ENCODE measurements at regions not wholly inside any gene's neighbourhood (a gene's known extent, or its start where the extent isn't known, plus 50 kb on each side); places are given as distances from the start of the nearest gene placed in this dataset.

DNA sequence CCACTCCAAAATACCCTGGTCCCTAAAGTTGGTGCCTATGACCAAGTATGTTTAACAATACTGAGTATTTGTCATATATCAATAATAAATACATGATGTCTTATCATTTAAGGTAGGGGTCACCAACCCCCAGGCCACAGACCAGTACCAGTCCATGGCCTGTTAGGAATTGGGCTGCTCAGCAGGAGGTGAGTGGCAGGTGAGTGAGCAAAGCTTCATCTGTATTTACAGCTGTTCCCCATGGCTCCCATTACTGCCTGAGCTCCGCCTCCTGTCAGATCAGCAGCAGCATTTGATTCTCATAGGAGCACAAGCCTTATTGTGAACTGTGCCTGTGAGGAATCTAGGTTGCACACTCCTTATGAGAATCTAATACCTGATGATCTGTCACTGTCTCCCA is 126.2 kb downstream of the HNRNPD start:
- H3K4me1 ChIP-seq (ENCODE audit: control insufficient read depth, extremely low read depth, insufficient read depth, low read length): no peaks in the 10 kb centered on the region
- no peak overlapping the region for H3K27ac ChIP-seq (ENCODE audit: insufficient read depth, low read length)
- no peaks in the 10 kb centered on the region for H3K9me3 ChIP-seq (ENCODE audit: control insufficient read depth, insufficient read depth, low read depth, low read length)
- H3K4me2 ChIP-seq (ENCODE audit: extremely low read depth, insufficient read depth, low read length): no peak overlapping the region
- no peak overlapping the region for H3K4me3 ChIP-seq (replicated peaks in 1 of 4; ENCODE audit: control extremely low read depth in 1 of 4, insufficient read depth in 1 of 4, low read depth in 3 of 4, low read length in 4 of 4)
- DNase-seq (ENCODE audit: low read depth in 2 of 2): no peak
- TF ChIP-seq EZH2 (IDR thresholded peaks at IDR 0.05; ENCODE audit: low read length, missing control alignments): no peak
- TF ChIP-seq, protein P1, sequence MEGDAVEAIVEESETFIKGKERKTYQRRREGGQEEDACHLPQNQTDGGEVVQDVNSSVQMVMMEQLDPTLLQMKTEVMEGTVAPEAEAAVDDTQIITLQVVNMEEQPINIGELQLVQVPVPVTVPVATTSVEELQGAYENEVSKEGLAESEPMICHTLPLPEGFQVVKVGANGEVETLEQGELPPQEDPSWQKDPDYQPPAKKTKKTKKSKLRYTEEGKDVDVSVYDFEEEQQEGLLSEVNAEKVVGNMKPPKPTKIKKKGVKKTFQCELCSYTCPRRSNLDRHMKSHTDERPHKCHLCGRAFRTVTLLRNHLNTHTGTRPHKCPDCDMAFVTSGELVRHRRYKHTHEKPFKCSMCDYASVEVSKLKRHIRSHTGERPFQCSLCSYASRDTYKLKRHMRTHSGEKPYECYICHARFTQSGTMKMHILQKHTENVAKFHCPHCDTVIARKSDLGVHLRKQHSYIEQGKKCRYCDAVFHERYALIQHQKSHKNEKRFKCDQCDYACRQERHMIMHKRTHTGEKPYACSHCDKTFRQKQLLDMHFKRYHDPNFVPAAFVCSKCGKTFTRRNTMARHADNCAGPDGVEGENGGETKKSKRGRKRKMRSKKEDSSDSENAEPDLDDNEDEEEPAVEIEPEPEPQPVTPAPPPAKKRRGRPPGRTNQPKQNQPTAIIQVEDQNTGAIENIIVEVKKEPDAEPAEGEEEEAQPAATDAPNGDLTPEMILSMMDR (conservative IDR thresholded peaks at IDR 0.05 in 1 of 2, IDR thresholded peaks at IDR 0.05 in 1 of 2; ENCODE audit: low read depth in 1 of 2, low read length in 2 of 2): no peak
- H3K9ac ChIP-seq (ENCODE audit: insufficient read depth, low read length): no peak overlapping the region
- H4K20me1 ChIP-seq (ENCODE audit: control insufficient read depth, extremely low read depth, insufficient read depth, low read length): no peaks in the 10 kb centered on the region
- H3K27me3 ChIP-seq (ENCODE audit: control insufficient read depth, insufficient read depth, low read length): no peaks in the 10 kb centered on the region
- no peaks in the 10 kb centered on the region for H3K36me3 ChIP-seq (ENCODE audit: control insufficient read depth, insufficient read depth, low read length)
- H3K79me2 ChIP-seq (ENCODE audit: control insufficient read depth, insufficient read depth, low read length): no peaks in the 10 kb centered on the region
- H2AFZ ChIP-seq (ENCODE audit: low read length): no peak overlapping the region

DNA sequence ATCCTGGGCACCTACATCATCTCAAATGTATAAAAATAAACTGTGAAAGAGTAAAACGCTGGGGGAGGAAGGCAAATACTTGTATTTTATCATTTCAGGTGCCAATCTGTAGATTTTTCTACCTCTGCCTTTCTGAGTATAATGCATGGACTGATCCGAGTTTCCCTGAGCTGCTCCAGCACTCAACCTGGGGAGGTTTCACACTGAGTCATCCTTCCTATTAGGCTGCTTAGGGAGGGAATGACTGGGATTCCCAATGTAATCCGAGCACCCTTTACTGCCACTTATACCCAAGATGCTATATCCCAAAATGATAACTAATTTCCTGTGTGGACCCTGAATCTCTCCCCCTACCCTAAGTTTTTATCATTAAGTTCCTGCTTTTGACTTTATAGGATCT is 126.6 kb downstream of the HNRNPD start:
- no peak for DNase-seq (ENCODE audit: low read depth in 2 of 2)
- TF ChIP-seq EZH2 (IDR thresholded peaks at IDR 0.05; ENCODE audit: low read length, missing control alignments): no peak
- TF ChIP-seq, protein P1 (conservative IDR thresholded peaks at IDR 0.05 in 1 of 2, IDR thresholded peaks at IDR 0.05 in 1 of 2; ENCODE audit: low read depth in 1 of 2, low read length in 2 of 2): no peak
- no peaks in the 10 kb centered on the region for H3K27me3 ChIP-seq (ENCODE audit: control insufficient read depth, insufficient read depth, low read length)
- no peak overlapping the region for H3K4me3 ChIP-seq (replicated peaks in 1 of 4; ENCODE audit: control extremely low read depth in 1 of 4, insufficient read depth in 1 of 4, low read depth in 3 of 4, low read length in 4 of 4)
- H4K20me1 ChIP-seq (ENCODE audit: control insufficient read depth, extremely low read depth, insufficient read depth, low read length): no peaks in the 10 kb centered on the region
- no peaks in the 10 kb centered on the region for H3K9me3 ChIP-seq (ENCODE audit: control insufficient read depth, insufficient read depth, low read depth, low read length)
- H3K79me2 ChIP-seq (ENCODE audit: control insufficient read depth, insufficient read depth, low read length): no peaks in the 10 kb centered on the region
- no peaks in the 10 kb centered on the region for H3K36me3 ChIP-seq (ENCODE audit: control insufficient read depth, insufficient read depth, low read length)
- no peak overlapping the region for H3K27ac ChIP-seq (ENCODE audit: insufficient read depth, low read length)
- no peak overlapping the region for H3K9ac ChIP-seq (ENCODE audit: insufficient read depth, low read length)
- no peak overlapping the region for H3K4me2 ChIP-seq (ENCODE audit: extremely low read depth, insufficient read depth, low read length)
- no peaks in the 10 kb centered on the region for H3K4me1 ChIP-seq (ENCODE audit: control insufficient read depth, extremely low read depth, insufficient read depth, low read length)
- no peak overlapping the region for H2AFZ ChIP-seq (ENCODE audit: low read length)

DNA sequence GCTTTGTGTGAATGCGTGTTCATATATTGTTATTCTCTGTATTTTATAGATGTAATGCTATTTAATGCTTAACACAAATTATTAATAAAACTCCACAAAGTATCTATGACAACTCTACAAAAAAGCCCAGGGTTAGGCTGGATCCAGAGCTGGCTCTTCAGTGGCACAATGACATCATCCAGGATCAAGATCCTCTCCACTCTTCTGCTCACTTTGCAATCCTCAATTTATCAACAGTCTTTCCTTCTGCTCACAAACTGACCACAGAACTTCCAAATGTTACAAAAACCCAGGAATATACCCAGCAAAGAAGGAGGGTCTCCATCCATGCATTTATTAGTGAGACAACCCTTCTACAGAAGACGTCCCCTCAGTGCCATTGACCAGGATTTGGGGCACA is 132.3 kb downstream of the HNRNPD start:
- Histone ChIP-seq H3K79me2 (ENCODE audit: control insufficient read depth, insufficient read depth, low read length) (no peaks in the 10 kb centered on the region), H3K9ac (ENCODE audit: insufficient read depth, low read length) (no peak overlapping the region), H3K36me3 (ENCODE audit: control insufficient read depth, insufficient read depth, low read length) (no peaks in the 10 kb centered on the region), H4K20me1 (ENCODE audit: control insufficient read depth, extremely low read depth, insufficient read depth, low read length) (no peaks in the 10 kb centered on the region), H3K27me3 (ENCODE audit: control insufficient read depth, insufficient read depth, low read length) (no peaks in the 10 kb centered on the region), H3K9me3 (ENCODE audit: control insufficient read depth, insufficient read depth, low read depth, low read length) (no peaks in the 10 kb centered on the region), H3K27ac (ENCODE audit: insufficient read depth, low read length) (no peak overlapping the region), H2AFZ (ENCODE audit: low read length) (no peak overlapping the region), H3K4me3 (replicated peaks in 1 of 4; ENCODE audit: control extremely low read depth in 1 of 4, insufficient read depth in 1 of 4, low read depth in 3 of 4, low read length in 4 of 4) (no peak overlapping the region), H3K4me1 (ENCODE audit: control insufficient read depth, extremely low read depth, insufficient read depth, low read length) (no peaks in the 10 kb centered on the region), H3K4me2 (ENCODE audit: extremely low read depth, insufficient read depth, low read length) (no peak overlapping the region)
- no peak for DNase-seq (ENCODE audit: low read depth in 2 of 2)
- TF ChIP-seq EZH2 (IDR thresholded peaks at IDR 0.05; ENCODE audit: low read length, missing control alignments): no peak
- TF ChIP-seq, protein P1 (conservative IDR thresholded peaks at IDR 0.05 in 1 of 2, IDR thresholded peaks at IDR 0.05 in 1 of 2; ENCODE audit: low read depth in 1 of 2, low read length in 2 of 2): no peak
